CD4-positive, alpha-beta T cell (primary cell): ENCODE measurements at regions not wholly inside any gene's neighbourhood (a gene's known extent, or its start where the extent isn't known, plus 50 kb on each side); places are given as distances from the start of the nearest gene placed in this dataset.
A peak's percentile ranks its signal among the peaks of the same experiment; 100 is the strongest.

Experiments used
- ATAC-seq: fragments of 200-7000 bp; cut with Tn5 transposase; one replicate; pipeline ENCODE4 v1.10.0; 2022; ENCODE audit warnings: mild to moderate bottlenecking; ENCODE audit not compliant: poor library complexity
- CTCF ChIA-PET: fragments of 350-600 bp; sonication (Branson Sonifier 250); formaldehyde crosslinking; loops from one replicate; lab custom pipeline; 2021; ENCODE audit warnings: antibody characterized with exemption, inconsistent platforms; lab: Charles Lee
- POLR2A ChIA-PET: fragments of 350-600 bp; sonication (Branson Sonifier 250); formaldehyde crosslinking; loops from one replicate; lab custom pipeline; 2021; ENCODE audit warnings: antibody characterized with exemption, inconsistent platforms; lab: Charles Lee
- DNase-seq, 14 experiments: peaks; one replicate each; pipeline ENCODE4 v3.0.0-alpha.2; 2013 to 2020; ENCODE audit warnings: mixed read lengths in 2 of 14
- H3K27ac ChIP-seq, 2 donors: one replicate each; pipeline versions ENCODE4 v1.5.1 to v1.7.0; 2013; ENCODE audit warnings: low read length in 2 of 2, low read depth in 1 of 2, mild to moderate bottlenecking in 1 of 2
- H3K27me3 ChIP-seq, 2 experiments: 1 replicate in 1 of 2; 2 replicates in 1 of 2; pipeline versions ENCODE4 v1.6.1 to v1.7.0; 2013; ENCODE audit warnings: low read length in 2 of 2, control low read depth in 1 of 2, mild to moderate bottlenecking in 1 of 2, moderate library complexity in 1 of 2; ENCODE audit not compliant: insufficient read depth in 2 of 2, control insufficient read depth in 1 of 2
- H3K36me3 ChIP-seq: one replicate; pipeline ENCODE4 v1.6.1; 2013; ENCODE audit warnings: low read length, control low read depth; ENCODE audit not compliant: insufficient read depth
- H3K4me1 ChIP-seq: one replicate; pipeline ENCODE4 v1.6.1; 2013; ENCODE audit warnings: low read length, control low read depth; ENCODE audit not compliant: insufficient read depth
- H3K4me3 ChIP-seq: one replicate; pipeline ENCODE4 v1.5.1; 2013; ENCODE audit warnings: mild to moderate bottlenecking, low read length, moderate library complexity
- H3K9me3 ChIP-seq, 2 experiments: 1 replicate in 1 of 2; 2 replicates in 1 of 2; pipeline versions ENCODE4 v1.6.1 to v1.7.0; 2013; ENCODE audit warnings: low read length in 2 of 2, mild to moderate bottlenecking in 2 of 2, control low read depth in 1 of 2, moderate library complexity in 1 of 2; ENCODE audit not compliant: control insufficient read depth in 1 of 2, insufficient read depth in 1 of 2
- H3K27ac Mint-ChIP-seq: one replicate; pipeline ENCODE4 v1.8.0; 2020; ENCODE audit warnings: mixed read lengths
- H3K27me3 Mint-ChIP-seq: one replicate; pipeline ENCODE4 v1.8.0; 2021; ENCODE audit warnings: mixed read lengths
- H3K36me3 Mint-ChIP-seq: one replicate; pipeline ENCODE4 v1.8.0; 2021; ENCODE audit warnings: low read depth, mixed read lengths
- H3K4me1 Mint-ChIP-seq: one replicate; pipeline ENCODE4 v1.8.0; 2021; ENCODE audit warnings: low read depth, mixed read lengths
- H3K4me3 Mint-ChIP-seq: one replicate; pipeline ENCODE4 v1.8.0; 2020; ENCODE audit warnings: mild to moderate bottlenecking, mixed read lengths
- H3K9me3 Mint-ChIP-seq: one replicate; pipeline ENCODE4 v1.8.0; 2020; ENCODE audit warnings: mixed read lengths
- intact Hi-C, 2 experiments: fragments of 100-400 bp; cut with DNase I in 1 of 2; cut with micrococcal nuclease in 1 of 2; formaldehyde crosslinking; loops; one replicate each; pipeline versions ENCODE4 v1.15.1 to v1.9.0; 2023 to 2025; cut with DNase I, micrococcal nuclease
- TF ChIP-seq, protein P1 (sequence below): fragments of 200-600 bp; IDR thresholded peaks from one replicate; pipeline ENCODE4 v1.8.0; 2022; ENCODE audit warnings: antibody characterized with exemption, mild to moderate bottlenecking

DNA sequence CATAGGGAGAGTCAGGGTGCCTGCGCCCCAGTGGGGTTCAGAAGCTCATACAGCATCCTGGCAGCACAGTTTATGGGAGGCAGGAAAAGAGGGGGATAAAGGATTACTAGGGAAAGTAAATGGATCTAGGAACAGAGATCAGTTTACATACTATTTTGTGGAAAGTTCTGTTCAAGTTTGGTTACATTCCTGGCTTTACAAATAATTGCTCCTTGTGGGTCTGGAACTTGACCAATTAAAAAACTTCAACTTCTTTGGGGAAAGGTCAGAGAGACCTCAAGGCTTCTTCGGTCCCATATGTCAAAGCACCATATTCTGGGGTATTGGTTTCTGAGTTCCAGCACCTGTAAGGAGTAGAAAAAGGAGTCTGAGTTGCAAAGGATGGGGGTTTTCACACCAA is 64.1 kb downstream of the ZDHHC19 start:
- DNase-seq (no peak), ATAC-seq (no peak)
- H3K27me3 Mint-ChIP-seq = no peaks in the 10 kb centered on the region
- Histone ChIP-seq H3K36me3 (no peaks in the 10 kb centered on the region), H3K4me1 (peaks cover 13% of the 10 kb centered on the region), H3K27ac (no peak overlapping the region), H3K4me3 (no peak overlapping the region), H3K9me3 (peaks cover 0 to 9% of the 10 kb centered on the region in 2 experiments), H3K27me3 (no peaks in the 10 kb centered on the region)
- no peaks in the 10 kb centered on the region for H3K36me3 Mint-ChIP-seq
- H3K4me1 Mint-ChIP-seq = no peaks in the 10 kb centered on the region
- ChIA-PET CTCF (no interaction called here), POLR2A (interaction anchor here (0.6 kb wide), 1 partner anchor 402 kb away, joined by 3 read pairs; no protein-coding TSS in a partner anchor)
- no peaks in the 10 kb centered on the region for H3K9me3 Mint-ChIP-seq
- TF ChIP-seq, protein P1, sequence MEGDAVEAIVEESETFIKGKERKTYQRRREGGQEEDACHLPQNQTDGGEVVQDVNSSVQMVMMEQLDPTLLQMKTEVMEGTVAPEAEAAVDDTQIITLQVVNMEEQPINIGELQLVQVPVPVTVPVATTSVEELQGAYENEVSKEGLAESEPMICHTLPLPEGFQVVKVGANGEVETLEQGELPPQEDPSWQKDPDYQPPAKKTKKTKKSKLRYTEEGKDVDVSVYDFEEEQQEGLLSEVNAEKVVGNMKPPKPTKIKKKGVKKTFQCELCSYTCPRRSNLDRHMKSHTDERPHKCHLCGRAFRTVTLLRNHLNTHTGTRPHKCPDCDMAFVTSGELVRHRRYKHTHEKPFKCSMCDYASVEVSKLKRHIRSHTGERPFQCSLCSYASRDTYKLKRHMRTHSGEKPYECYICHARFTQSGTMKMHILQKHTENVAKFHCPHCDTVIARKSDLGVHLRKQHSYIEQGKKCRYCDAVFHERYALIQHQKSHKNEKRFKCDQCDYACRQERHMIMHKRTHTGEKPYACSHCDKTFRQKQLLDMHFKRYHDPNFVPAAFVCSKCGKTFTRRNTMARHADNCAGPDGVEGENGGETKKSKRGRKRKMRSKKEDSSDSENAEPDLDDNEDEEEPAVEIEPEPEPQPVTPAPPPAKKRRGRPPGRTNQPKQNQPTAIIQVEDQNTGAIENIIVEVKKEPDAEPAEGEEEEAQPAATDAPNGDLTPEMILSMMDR = no peak
- no peak overlapping the region for H3K27ac Mint-ChIP-seq
- intact Hi-C loops = no loop called here
- H3K4me3 Mint-ChIP-seq = no peak overlapping the region

DNA sequence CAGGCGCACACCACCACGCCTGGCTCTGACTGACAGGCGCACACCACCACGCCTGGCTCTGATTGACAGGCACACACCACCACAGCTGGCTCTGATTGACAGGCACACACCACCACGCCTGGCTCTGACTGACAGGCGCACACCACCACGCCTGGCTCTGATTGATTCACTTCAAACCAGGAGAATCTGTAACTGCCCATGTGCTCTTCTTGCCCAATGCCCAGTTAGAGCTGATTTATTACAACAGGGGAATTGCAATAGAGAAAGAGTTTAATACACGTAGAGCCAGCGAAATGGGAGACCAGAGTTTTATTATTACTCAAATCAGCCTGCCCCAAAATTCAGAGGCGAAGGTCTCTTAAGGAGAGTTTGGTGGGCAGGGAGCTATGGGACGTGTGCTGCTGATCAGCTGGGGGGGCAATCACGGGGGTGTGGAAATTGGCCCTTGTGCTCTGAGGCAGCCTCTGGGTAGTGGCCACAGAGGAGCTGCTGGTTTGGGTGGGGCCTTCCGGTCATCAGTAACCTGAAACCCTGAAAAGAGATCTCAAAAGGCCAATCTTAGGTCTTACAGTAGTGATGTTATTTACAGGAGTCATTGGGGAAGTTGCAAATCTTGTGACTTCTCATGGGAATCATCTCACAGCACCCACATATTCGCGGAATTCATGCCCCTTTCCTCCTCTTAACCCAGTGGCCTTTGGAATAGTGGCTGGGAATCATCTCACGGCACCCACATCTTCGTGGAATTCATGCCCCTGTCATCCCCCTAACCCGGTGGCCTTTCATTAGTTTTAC is 63.8 kb upstream of the TFRC start:
- peaks cover 0 to 4% of the 10 kb centered on the region in 2 experiments for H3K9me3 ChIP-seq
- Mint-ChIP-seq H3K4me1 (no peaks in the 10 kb centered on the region), H3K36me3 (no peaks in the 10 kb centered on the region), H3K4me3 (no peak overlapping the region), H3K9me3 (no peaks in the 10 kb centered on the region), H3K27ac (no peak overlapping the region), H3K27me3 (no peaks in the 10 kb centered on the region)
- POLR2A ChIA-PET = no interaction called here
- DNase-seq (no peak), ATAC-seq (no peak)
- H3K27me3 ChIP-seq = no peaks in the 10 kb centered on the region
- intact Hi-C loops = no loop called here
- CTCF ChIA-PET = no interaction called here
- no peaks in the 10 kb centered on the region for H3K36me3 ChIP-seq
- TF ChIP-seq, protein P1 = no peak
- no peak overlapping the region for H3K27ac ChIP-seq
- H3K4me1 ChIP-seq = peaks cover 13% of the 10 kb centered on the region
- H3K4me3 ChIP-seq = no peak overlapping the region

DNA sequence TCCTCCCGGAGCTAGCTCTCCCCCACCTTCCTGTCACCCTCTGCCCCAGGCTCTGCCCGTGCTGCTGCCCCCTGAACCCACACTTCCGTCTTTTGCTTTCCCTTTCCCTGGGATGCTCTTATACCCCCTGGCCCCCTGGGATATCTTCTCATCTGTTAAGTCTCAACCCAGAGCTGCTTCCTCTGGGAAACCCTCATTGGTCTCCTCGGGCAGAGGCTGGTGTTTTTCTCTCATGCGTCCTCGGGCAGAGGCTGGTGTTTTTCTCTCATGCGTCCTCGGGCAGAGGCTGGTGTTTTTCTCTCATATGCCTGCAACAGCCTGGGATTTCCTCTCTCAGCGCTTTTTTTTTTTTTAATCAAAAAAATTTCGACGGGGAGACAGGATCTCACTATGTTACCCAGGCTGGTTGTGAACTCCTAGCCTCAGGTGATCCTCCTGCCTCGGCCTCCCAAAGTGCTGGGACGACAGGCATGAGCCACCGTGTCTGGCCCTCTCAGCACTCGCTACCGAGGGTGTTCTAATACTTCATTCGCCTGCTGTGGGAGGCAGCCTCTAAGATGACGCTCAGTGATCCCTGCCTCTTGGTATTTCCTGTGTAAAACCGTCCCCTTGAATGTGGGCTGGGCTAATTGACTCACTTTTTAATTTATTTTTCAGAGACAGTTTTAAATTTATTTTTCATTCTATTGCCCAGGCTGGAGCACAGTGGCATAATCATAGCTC is 62.7 kb upstream of the TFRC start:
- H3K4me1 Mint-ChIP-seq = no peaks in the 10 kb centered on the region
- no peak for ATAC-seq
- CTCF ChIA-PET = no interaction called here
- H3K27me3 ChIP-seq = no peaks in the 10 kb centered on the region
- H3K4me3 ChIP-seq = no peak overlapping the region
- no peak overlapping the region for H3K4me3 Mint-ChIP-seq
- TF ChIP-seq, protein P1 = no peak
- no peak overlapping the region for H3K27ac ChIP-seq
- H3K9me3 ChIP-seq = no peaks in the 10 kb centered on the region
- H3K4me1 ChIP-seq = peaks cover 13% of the 10 kb centered on the region
- POLR2A ChIA-PET = interaction anchor here (0.6 kb wide), 1 partner anchor 32 kb away, joined by 5 read pairs; no protein-coding TSS in a partner anchor
- no peaks in the 10 kb centered on the region for H3K27me3 Mint-ChIP-seq
- DNase-seq = peak in 2 of 14 experiments; percentile 40 to 65
- intact Hi-C loops = no loop called here
- H3K36me3 Mint-ChIP-seq = no peaks in the 10 kb centered on the region
- no peaks in the 10 kb centered on the region for H3K36me3 ChIP-seq
- no peak overlapping the region for H3K27ac Mint-ChIP-seq
- no peaks in the 10 kb centered on the region for H3K9me3 Mint-ChIP-seq
